ENCODE measurements at regions not wholly inside any gene's neighbourhood (a gene's known extent, or its start where the extent isn't known, plus 50 kb on each side); places are given as distances from the start of the nearest gene placed in this dataset.

DNA sequence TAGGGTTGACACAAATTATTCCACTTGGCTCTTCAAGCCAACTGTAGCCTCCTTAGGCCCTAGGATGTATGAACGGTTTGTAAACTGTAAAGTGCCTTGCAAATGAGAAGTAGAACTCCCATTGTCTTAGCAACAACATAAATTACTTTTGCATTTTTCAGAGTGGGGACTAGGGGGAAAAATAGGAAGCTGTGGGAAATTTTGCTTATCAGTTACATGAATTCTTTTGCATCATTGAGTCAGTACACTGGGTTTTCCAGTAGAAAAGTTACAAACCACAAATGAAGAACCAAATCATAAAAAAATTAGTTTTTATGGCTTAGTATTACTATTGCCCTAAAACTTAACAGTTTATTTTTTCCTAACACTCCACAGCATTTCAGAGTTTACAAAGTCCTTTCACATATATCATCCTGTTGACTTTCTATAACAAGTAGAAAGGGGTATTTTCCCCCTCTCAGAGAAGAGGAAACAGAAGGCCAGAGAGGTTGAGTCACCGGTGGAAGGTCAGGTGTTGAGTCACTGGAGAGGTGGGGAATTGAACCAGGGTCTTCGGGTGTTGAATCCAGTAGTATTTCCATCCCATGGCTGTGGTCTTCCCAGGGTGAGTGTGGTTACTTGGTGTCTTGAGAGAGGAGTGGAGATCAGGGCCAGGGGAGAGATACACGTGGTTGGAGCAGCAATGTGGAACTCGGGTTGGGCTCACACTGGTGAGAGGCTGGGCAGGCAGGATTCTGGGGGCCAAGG lies 71.9 kb upstream of the USP24 start:
- no peak for DNase-seq
- peaks cover 0 to 24% (median 4%) of the 10 kb centered on the region in 6 donors for H3K4me1 ChIP-seq
- intact Hi-C loops (cut with DNase I; ENCODE audit: low total_unique reads): loop anchor here (5.0 to 10.0 kb wide), 2 partner anchors 1295 to 1428 kb away; no protein-coding TSS in a partner anchor
- no peaks in the 10 kb centered on the region for H3K27me3 ChIP-seq (replicated peaks in 1 of 7)
- WGBS, 5 donors: 36 to 54% (median 43%) methylated on average over 5 of the region's 5 CpGs
- H3K27ac ChIP-seq: no peak overlapping the region
- no peaks in the 10 kb centered on the region for H3K36me3 ChIP-seq
- no peaks in the 10 kb centered on the region for H3K9me3 ChIP-seq
- H3K4me3 ChIP-seq: no peak overlapping the region
- peak in 1 of 3 donors; percentile 29 for TF ChIP-seq POLR2AphosphoS5 (IDR thresholded peaks at IDR 0.05)
- TF ChIP-seq, protein P1, sequence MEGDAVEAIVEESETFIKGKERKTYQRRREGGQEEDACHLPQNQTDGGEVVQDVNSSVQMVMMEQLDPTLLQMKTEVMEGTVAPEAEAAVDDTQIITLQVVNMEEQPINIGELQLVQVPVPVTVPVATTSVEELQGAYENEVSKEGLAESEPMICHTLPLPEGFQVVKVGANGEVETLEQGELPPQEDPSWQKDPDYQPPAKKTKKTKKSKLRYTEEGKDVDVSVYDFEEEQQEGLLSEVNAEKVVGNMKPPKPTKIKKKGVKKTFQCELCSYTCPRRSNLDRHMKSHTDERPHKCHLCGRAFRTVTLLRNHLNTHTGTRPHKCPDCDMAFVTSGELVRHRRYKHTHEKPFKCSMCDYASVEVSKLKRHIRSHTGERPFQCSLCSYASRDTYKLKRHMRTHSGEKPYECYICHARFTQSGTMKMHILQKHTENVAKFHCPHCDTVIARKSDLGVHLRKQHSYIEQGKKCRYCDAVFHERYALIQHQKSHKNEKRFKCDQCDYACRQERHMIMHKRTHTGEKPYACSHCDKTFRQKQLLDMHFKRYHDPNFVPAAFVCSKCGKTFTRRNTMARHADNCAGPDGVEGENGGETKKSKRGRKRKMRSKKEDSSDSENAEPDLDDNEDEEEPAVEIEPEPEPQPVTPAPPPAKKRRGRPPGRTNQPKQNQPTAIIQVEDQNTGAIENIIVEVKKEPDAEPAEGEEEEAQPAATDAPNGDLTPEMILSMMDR (IDR thresholded peaks at IDR 0.05 in 8 of 11, conservative IDR thresholded peaks at IDR 0.05 in 3 of 11): no peak
- no peak for TF ChIP-seq POLR2A (IDR thresholded peaks at IDR 0.05)

DNA sequence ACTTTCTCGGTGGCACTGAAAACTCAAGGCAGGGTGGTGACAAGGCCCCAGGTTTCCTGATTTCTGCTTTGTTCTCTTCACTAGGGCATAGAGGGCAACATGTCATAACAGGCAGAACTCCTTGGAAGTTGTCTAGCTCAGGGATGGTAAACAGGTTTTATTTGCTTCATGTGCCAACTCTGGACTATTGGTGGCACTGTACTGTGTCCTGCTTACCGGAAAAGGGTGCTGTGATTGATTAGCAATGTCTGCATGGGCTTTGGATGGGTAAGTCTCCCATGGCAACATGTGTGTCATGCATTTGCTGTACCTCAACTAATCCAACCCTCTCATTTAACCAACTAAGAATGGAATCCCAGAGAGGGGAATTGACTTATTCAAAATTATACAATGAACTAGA lies 70.7 kb upstream of the USP24 start:
- no peak for DNase-seq
- no peak overlapping the region for H3K27ac ChIP-seq
- peaks cover 0 to 24% (median 4%) of the 10 kb centered on the region in 6 donors for H3K4me1 ChIP-seq
- WGBS, 5 donors: 88 to 100% (median 95%) methylated on average over 2 of the region's 2 CpGs
- no peak overlapping the region for H3K4me3 ChIP-seq
- no peaks in the 10 kb centered on the region for H3K36me3 ChIP-seq
- intact Hi-C loops (cut with DNase I; ENCODE audit: low total_unique reads): loop anchor here (5.0 to 10.0 kb wide), 2 partner anchors 1296 to 1429 kb away; no protein-coding TSS in a partner anchor
- TF ChIP-seq POLR2A (IDR thresholded peaks at IDR 0.05) (no peak), POLR2AphosphoS5 (IDR thresholded peaks at IDR 0.05) (no peak)
- TF ChIP-seq, protein P1 (IDR thresholded peaks at IDR 0.05 in 8 of 11, conservative IDR thresholded peaks at IDR 0.05 in 3 of 11): no peak
- no peaks in the 10 kb centered on the region for H3K27me3 ChIP-seq (replicated peaks in 1 of 7)
- no peaks in the 10 kb centered on the region for H3K9me3 ChIP-seq

DNA sequence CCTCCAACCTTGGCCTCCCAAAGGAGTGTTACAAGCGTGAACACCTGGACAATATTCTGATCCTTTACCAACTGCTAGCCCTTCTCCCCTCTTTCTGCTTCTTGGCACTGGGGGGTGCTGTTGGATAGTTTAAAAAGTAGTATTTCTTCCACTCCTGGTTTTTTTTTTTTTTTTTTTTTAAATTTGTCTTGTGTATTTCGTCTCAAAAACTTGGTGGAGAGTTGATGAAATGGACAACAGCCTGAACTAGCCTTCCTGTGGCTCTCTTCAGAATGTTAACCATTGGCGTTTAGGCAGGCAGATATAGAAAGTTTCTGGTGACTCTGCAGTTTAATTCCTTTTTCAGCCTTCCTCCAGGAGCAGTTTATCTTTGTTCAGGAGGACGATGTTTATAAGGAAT lies 69.7 kb upstream of the USP24 start:
- intact Hi-C loops (cut with DNase I; ENCODE audit: low total_unique reads): loop anchor here (5.0 to 10.0 kb wide), 2 partner anchors 1297 to 1430 kb away; no protein-coding TSS in a partner anchor
- no peak overlapping the region for H3K4me3 ChIP-seq
- H3K4me1 ChIP-seq: peaks cover 0 to 24% (median 4%) of the 10 kb centered on the region in 6 donors
- H3K27me3 ChIP-seq (replicated peaks in 1 of 7): no peaks in the 10 kb centered on the region
- TF ChIP-seq POLR2AphosphoS5 (IDR thresholded peaks at IDR 0.05) (no peak), POLR2A (IDR thresholded peaks at IDR 0.05) (no peak)
- TF ChIP-seq, protein P1 (IDR thresholded peaks at IDR 0.05 in 8 of 11, conservative IDR thresholded peaks at IDR 0.05 in 3 of 11): peak; percentile 41 to 81 (median 63)
- no peak overlapping the region for H3K27ac ChIP-seq
- no peak for DNase-seq
- no peaks in the 10 kb centered on the region for H3K9me3 ChIP-seq
- H3K36me3 ChIP-seq: no peaks in the 10 kb centered on the region
- 34 to 48% (median 43%) methylated on average over 4 of the region's 4 CpGs for WGBS, 5 donors

DNA sequence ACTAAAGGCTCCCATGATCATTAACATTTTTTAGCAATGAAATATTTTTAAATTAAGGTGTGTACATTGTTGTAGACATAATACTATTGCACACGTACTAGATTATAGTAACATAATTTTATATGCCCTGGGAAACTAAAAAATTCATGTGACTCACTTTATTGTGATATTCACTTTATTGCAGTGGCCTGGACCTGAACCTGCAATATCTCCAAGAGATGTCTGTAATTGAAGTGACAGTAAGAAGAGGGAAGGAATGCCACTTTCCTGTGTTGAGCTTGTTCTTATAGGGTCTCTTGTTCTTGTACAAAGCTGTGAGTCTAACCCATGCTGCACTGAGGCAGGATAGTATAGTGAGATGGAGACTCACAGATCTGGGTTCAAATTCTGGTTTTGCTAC lies 66.9 kb upstream of the USP24 start:
- no peak for DNase-seq
- Histone ChIP-seq H3K27ac (no peak overlapping the region), H3K36me3 (no peaks in the 10 kb centered on the region), H3K9me3 (no peaks in the 10 kb centered on the region), H3K4me1 (peaks cover 0 to 27% (median 9%) of the 10 kb centered on the region in 6 donors), H3K27me3 (replicated peaks in 1 of 7) (no peaks in the 10 kb centered on the region), H3K4me3 (no peak overlapping the region)
- TF ChIP-seq POLR2AphosphoS5 (IDR thresholded peaks at IDR 0.05): no peak
- TF ChIP-seq, protein P1 (IDR thresholded peaks at IDR 0.05 in 8 of 11, conservative IDR thresholded peaks at IDR 0.05 in 3 of 11): no peak
- no peak for TF ChIP-seq POLR2A (IDR thresholded peaks at IDR 0.05)
- WGBS, 5 donors: 49 to 96% (median 91%) methylated on average over 1 of the region's 1 CpG
- intact Hi-C loops (cut with DNase I; ENCODE audit: low total_unique reads): loop anchor here (10.0 kb wide), 1 partner anchor 1433 kb away; no protein-coding TSS in a partner anchor
